ENCODE measurements at regions not wholly inside any gene's neighbourhood (a gene's known extent, or its start where the extent isn't known, plus 50 kb on each side); places are given as distances from the start of the nearest gene placed in this dataset.
A peak's percentile ranks its signal among the peaks of the same experiment; 100 is the strongest.

DNA sequence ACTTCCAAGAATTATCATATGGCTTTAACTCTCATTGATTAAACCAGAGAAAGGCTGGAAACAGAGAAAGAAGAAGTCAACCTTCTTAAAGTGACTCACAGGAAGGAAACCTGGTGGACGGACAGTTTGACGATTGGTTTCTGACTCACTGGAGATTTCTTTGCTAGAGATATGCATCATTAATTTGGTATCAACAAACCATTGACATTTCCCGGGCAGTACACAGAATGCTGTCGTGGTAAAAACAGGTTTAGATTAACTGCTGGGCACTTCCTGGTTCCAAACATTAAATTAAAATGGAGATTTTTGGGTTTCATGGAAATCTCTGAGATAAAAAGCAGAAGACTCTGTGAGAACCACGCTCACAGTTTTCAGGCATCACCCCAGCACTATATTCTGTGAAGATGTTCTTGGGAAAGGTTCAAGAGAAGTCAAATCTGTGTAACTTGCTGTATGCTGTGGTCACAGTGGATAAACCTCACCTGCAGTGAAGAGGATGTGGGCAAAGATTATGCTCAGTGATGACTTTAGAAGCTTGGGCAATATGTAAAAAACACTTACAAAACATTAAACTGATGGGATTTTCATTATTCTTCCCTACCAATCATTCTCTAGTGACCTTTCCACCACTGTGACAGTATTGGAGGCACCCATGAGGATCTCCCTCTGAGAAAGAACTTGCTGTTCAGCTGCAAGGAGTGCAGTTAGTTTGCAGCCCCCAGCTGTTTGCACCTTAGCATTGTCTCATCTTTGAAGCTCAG lies 61.1 kb upstream of the CD44 start:
- no peak for DNase-seq (ENCODE audit: low read depth in 2 of 2)

GRCh38 chr11:35078470-35078735 lies 60.6 kb upstream of the CD44 start:
- DNase-seq (ENCODE audit: low read depth in 2 of 2), result no peak

DNA sequence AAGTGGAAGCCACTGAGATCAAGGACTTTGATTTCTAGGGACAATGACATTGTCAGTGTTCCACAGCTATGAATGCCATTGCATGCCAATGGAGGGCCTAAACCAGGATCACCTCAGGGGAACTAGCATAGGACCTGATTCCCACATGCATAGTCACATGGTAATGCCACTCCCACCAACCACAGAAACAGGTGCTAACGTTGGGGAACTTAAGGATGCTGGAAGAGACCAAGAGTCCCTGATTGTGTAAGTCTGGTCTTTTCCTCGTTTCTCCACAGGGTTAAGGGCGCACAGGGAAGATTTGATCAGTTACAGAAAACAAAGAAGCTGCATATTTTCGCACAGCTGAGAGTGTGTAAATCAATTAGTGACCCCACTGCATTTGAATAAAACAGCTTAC lies 59.4 kb upstream of the CD44 start:
- DNase-seq (ENCODE audit: low read depth in 2 of 2), result no peak

DNA sequence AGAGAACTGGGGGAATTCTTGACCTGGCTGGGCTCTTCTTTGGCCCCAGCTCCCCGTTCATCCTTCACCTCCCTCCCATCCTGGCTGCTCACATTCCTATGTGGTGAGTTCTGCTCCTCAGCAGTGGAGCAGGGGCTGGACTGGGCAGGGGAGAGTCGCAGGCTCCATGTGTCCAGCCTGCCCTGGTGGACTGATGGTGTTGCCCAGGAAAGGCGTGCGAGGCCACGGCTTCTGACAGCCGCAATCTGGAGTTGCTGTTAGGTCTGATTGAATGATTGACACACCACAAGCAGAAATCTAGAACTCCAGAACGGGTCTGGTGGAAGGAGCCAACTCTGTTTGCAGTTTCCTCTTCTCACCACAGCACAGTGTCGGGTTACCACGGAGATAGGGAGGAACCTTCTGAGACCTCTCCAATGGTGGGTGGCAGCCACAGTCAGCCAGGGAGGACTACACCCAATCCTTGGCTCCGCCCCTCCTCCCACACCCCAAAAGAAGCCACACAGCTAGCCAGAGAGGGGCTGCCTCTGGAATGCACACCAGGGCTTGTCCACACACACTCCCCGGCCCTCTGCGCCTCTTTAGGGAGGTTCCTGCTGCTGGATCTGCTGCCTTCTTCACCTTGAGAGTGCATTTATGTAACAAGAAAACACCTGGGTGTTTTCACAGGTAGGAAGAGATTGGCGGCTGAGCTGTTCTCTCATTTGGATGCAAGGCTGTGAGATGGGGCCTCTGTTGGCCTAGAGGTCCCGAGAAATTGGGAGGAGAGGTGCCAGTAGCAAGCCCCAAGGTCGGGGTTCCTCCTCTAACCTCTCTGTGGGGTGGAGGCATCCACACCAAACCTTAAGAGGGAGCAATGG lies 56.4 kb upstream of the CD44 start:
- DNase-seq (ENCODE audit: low read depth in 2 of 2), result peak in 1 of 2 experiments; percentile 64

DNA sequence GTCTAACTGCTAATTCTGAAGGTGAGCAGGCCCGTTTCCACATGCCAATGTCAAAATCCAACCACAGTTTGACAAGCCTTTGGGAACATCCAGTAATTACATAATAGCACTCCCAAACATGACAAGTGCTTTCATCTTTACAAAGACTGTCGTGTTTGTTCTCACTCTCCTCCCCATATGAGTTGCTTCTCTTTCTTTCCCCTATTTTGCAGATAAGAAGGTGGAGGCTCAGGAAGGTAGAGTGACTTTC lies 55.9 kb upstream of the CD44 start:
- DNase-seq (ENCODE audit: low read depth in 2 of 2), result no peak

GRCh38 chr11:35083431-35084238 lies 55.3 kb upstream of the CD44 start:
- peak; percentile 100 for DNase-seq (ENCODE audit: low read depth in 2 of 2)

DNA sequence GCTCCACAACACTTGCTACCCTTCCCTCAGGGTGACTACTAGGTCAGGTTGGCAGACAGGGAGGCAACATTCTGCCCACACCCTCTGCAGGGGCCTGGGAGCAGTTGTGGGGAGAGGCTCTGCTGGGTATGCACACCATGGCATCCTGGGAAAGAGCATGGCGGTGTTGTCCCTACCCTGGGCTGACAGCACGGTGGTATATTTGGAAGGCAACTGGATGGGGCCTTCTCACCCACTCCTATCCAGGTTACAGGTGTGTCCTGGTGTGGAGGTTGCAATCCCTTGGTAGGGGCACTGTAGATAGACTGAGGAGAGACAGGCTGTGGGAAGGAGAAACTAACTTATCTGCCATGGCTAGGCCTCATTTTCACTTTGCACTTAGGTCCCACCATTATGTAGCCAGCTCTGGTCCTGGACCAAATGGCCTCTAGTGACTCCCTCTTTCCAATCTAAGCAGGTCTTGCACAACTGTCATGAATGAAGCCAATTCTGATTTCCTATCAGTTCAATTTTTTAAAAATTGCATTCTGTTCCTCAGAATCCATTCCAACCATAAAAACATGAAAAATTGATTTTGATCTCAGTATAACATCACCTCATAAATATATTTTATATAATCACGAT lies 54.0 kb upstream of the CD44 start:
- no peak for DNase-seq (ENCODE audit: low read depth in 2 of 2)

DNA sequence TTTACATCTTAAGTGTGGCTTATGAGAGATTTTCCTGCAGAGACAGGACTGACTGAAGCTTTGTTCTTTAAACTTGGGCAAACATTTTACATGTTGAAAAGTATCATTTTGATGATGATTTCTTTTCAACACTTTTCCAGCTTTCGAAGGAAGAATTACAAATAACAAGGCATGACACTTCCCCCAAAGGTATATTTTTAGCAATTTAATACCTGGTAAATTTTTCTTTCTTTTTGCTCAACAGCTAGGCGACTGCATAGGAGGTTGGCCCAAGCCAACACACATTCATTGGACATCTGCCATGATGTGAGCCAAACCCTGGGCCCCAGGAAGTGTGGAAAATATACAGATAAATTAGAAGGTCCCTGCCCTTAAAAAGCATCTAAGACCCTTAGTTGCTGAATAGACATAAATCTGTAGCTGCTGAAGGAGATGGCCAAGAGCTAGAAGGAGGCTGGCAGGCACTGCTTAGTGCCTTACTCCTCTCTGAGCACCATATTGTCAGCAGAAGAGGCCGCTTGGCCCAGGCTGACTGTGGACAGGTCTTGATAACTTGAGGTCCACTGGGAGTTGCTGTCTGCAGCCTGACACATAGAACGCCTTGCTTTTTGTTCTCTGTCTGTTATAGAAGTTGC lies 53.3 kb upstream of the CD44 start:
- no peak for DNase-seq (ENCODE audit: low read depth in 2 of 2)

DNA sequence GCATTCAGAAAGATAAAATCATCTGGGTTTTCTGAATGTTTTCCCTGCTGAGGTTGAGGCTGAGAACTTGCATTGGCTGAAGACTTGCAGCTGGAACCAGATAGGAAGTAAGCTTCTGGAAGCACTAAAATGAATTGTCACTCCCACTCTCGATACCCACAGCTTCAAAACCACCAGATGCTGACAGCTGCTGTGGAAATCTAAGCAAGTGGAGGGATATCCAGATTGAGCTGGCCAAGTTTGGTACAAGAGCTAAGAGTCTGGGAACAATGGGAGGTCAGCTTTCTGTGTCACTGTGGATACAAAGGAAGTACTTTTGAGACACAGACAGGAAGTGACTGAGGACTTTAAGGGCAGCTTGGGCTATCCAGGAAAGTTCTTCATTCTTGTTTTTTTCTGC lies 51.3 kb upstream of the CD44 start:
- no peak for DNase-seq (ENCODE audit: low read depth in 2 of 2)

GRCh38 chr11:35088226-35088625 lies 50.7 kb upstream of the CD44 start:
- DNase-seq (ENCODE audit: low read depth in 2 of 2), result no peak

DNA sequence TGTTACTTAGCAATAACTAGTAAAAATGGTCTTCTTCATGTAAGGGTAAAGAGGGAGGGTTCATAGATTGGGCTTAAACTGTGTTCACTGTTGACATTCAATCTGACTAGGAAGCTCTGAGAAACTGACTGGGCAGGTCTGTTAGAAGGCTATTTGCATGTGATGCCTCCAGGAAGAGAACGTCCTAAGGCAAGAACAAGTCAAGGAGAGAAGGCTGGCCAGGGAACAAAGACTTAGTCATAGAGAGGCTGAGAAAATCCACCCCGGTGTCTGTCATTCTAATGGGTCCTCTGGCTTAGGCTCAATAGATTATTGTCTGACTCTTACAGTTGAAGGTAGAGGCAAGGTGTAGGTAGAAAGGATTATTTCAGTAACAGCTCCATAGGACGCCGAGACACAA lies 50.3 kb upstream of the CD44 start:
- no peak for DNase-seq (ENCODE audit: low read depth in 2 of 2)
